GM19025 (cell line): ENCODE measurements at regions not wholly inside any gene's neighbourhood (a gene's known extent, or its start where the extent isn't known, plus 50 kb on each side); places are given as distances from the start of the nearest gene placed in this dataset.

Source experiments
- ATAC-seq: cut with Tn5 transposase; IDR thresholded peaks from one replicate; pipeline ENCODE4 v1.9.1; 2021; ENCODE audit warnings: mild to moderate bottlenecking, low read depth, moderate library complexity; ENCODE audit not compliant: unreplicated experiment

- ATAC-seq: no peak
Observed at GRCh38 chr3:72258361-72259141, 473.6 kb upstream of the PROK2 start.

DNA sequence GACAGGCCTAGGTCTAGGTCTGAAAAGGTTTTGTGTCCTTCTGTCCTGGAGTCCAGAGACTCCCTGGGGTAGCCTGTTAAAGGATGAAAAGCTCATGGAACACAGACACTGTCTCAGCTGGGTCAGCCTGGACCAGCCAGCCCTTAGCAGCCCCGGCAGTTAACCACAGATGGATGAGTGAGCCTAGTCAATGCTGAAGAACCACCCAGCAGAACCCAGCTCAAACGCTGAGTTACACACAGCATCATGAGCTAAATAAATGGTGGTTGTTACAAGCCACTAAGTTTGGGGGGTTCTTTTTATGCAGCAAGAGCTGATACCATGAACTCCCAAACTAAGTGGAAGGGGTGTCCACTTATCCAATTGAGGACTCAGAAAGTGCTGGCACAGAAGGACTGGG is 472.8 kb upstream of the PROK2 start:
- ATAC-seq: no peak

DNA sequence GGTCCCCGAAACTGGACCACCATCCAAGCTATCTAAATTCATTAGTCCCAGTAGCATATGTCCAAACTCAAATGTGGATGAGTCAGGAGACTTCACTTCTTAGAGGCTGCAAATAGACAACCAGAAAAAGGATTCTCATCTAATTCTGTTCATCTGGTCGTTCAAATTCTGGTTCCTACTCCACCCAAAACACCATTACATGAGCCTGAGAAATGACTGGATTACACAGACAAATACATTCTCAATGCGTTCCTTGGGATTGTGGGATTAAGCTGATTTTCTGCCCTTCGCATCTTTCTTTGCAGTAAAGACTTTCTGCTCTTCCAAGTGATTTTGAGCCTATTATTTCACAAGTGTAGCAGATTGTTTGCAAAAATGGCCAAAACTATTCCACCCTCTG is 472.3 kb upstream of the PROK2 start:
- ATAC-seq: no peak

DNA sequence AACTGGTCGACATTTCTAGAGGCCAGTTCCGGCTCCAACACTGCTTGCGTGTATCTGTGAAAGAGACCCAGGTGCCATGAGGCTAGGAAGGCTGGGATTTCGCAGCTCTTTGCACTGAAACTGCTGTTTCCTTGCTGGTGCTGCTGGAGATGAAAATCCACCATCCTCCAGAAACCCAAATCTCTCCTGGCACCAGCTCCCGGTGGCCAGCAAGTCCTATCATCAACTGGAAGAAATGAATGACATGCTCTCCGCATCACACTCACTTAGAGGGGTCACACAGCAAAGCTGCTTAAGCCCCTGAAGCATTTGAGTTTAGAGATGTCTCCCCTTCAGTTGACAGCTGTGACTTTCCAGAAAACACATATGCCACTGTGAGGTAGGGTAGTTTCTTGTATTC is 471.8 kb upstream of the PROK2 start:
- ATAC-seq: no peak

GRCh38 chr3:72255791-72256559 is 471.0 kb upstream of the PROK2 start:
- ATAC-seq: no peak

DNA sequence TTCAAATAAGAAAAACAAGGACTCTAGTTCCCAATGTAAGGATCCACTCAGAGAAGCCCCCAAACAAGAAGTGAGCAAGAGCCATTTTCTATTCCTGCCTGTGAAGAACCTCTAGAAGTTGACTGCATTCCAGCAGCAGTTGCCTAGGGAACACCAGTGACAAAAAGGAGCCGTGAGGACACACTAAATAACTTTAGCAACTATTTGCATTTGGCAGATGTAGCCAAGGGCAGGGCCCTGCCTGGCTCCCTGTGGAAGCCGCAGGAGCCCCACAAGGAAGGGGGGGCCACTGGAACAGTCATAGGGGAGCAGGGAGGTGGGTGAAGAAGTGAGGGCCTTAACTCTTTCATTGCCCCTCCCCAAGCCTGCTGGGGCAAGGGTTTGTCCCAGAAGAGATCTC is 470.2 kb upstream of the PROK2 start:
- no peak for ATAC-seq

- no peak for ATAC-seq
Observed at GRCh38 chr3:72254483-72254882, 469.5 kb upstream of the PROK2 start.

DNA sequence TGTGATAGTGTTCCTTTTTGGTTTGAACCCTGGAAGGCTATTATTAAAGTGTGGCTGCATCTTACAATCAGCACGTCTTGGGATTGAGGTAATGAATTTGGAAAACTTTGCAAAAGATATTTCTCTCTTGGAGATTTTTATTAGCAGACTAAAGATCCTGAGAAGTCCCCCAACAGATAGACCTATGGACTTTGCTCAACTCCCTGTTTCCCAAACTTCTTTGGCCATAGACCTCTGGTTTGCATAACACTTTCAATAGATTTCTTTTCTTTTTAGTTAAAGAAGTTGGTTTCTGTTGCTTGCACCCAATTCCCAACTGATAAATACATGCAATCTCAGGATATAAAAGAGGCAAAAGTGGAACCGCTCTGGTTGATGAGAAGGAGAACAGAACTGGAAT is 465.8 kb upstream of the PROK2 start:
- no peak for ATAC-seq

GRCh38 chr3:72248869-72249268 is 463.9 kb upstream of the PROK2 start:
- no peak for ATAC-seq

DNA sequence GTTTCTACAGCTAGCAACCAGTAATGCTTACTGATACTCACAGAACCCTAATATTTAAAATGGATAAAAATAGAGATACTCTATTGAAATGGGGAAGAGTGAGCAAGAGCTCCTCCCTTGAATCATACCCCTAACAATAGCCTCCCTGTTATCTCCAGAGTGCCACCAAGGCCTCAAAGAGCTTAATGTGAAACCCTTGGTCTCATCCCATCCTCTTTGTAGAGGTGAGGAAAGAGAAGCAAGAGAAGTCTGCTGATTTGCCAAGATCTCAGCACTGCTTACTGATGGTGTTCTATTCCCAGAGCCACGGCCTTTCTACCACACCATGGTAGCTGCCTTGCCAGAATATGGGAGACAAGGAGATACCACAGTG is 463.4 kb upstream of the PROK2 start:
- ATAC-seq: no peak

DNA sequence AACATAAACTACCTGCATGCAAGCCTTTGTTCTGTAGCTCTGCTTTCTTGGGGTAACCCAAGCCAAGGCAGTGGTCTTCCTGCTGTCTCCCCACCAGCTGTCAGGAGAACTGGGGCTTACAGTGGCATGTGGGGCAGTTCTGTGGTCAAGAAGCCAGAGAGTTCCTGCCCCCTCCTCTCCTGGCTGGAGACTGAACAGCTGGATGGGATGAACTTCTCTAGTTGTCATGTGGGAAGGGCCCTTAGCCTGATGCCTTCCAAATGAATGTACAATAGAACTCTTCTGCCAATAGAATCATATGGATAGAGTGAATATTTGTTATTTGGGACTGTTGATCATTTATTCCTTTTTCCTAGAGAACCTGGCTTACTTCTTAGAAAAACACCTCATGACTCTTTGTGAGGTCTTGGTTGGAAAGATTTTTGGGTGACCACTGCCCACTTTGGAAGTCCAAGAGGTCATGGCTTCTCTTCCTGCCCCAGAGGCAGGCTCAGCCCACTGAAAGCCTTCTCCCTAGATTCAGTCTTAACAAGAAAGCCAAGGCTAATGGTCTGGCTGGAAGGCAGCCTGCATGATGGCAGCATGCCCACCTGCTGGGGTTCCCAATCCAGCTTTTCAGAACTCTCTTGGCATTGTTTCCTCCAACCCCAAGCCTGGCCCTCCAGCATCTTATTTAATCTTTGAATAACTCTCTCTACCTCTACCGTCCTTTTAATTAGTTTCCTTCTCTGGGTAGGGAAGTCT is 462.9 kb upstream of the PROK2 start:
- no peak for ATAC-seq

DNA sequence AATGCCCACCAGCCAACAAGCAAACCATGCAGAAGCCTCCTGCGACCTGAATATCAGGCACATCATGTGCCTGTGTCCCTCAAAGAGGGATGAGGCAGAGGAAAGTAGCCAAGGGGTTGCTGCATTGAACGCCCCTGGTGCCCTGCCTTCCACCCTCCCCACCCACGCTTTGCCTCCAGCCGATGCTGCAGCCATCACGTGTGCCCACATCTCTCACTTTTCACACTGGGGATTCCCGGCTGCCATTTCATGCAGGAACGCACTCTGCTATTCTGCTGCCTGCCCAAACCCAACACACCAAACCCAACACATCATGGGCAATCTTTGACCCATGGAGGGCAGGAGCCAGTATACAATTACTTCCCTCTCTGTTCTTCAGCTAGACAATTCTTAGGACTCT is 462.2 kb upstream of the PROK2 start:
- ATAC-seq: no peak

- ATAC-seq: no peak
Observed at GRCh38 chr3:72246685-72247084, 461.7 kb upstream of the PROK2 start.

GRCh38 chr3:72245183-72245811 is 460.3 kb upstream of the PROK2 start:
- ATAC-seq: no peak

GRCh38 chr3:72244396-72244795 is 459.4 kb upstream of the PROK2 start:
- no peak for ATAC-seq

- no peak for ATAC-seq
Observed at GRCh38 chr3:72242326-72242725, 457.4 kb upstream of the PROK2 start.

- no peak for ATAC-seq
Observed at GRCh38 chr3:72241525-72241924, 456.6 kb upstream of the PROK2 start.

DNA sequence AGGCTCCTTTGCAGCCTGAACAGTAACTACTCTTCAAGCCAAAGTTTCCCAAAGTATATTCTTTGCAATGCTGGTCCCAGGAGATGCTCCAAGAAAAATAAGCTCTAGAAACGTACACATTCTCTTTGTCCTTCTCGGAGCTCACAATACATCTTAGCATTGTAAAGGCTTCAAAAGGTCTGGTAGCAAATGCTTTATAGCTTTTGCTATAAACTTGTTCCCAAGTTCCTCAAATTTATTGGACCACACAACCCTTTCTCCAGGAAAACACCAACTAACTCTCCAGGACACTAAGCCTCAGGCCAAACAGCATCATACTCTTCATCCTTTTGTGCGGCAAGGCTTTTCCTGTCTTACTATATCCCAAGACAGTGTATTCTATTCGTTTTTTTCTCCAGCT is 455.6 kb upstream of the PROK2 start:
- no peak for ATAC-seq

- ATAC-seq: no peak
Observed at GRCh38 chr3:72238801-72239200, 453.9 kb upstream of the PROK2 start.

DNA sequence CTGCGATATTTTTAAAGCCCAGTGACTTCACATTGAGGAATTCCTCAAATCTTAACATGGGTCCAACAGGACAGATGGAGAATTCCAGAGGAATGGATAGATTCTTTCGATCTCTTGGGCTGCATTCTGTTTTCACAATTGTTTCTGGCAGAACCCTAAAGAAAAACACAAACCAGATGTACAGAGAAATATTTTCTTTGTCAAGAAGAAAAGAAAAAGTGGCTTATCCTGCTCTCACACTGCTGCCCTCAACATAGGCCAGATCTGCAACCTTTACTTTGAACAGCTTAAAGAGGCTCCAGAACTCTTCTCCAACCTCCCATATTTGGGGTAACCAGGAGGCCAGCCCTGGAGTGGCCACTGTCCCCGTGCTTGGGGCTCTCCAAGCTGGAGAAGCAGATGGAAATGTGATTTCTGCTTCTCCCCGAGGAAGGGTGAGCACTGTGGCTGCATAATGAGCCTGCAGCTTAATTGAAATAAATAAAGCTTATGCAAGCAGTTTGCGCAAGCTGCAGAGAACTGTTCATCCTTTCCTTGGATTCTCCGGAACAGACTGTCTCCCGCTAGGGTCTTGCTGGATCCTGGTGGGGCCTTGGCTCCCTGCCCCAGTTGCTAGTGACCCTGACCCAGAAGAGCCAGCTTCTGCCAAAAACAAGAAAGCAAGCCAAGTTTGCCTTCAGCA is 453.2 kb upstream of the PROK2 start:
- ATAC-seq: no peak

GRCh38 chr3:72237679-72238009 is 452.7 kb upstream of the PROK2 start:
- ATAC-seq: no peak
